GM12878 (cell line): ENCODE measurements at regions not wholly inside any gene's neighbourhood (a gene's known extent, or its start where the extent isn't known, plus 50 kb on each side); places are given as distances from the start of the nearest gene placed in this dataset.

Experiments
- CTCF ChIP-seq, 3 experiments: IDR thresholded peaks in 2 of 3; conservative IDR thresholded peaks in 1 of 3; 2 replicates each; pipeline ENCODE4 v1.5.1; 2011; ENCODE audit warnings: low read depth in 3 of 3, low read length in 3 of 3, mild to moderate bottlenecking in 3 of 3, control low read depth in 2 of 3, moderate library complexity in 2 of 3, inconsistent platforms in 1 of 3, mixed read lengths in 1 of 3; ENCODE audit not compliant: control insufficient read depth in 2 of 3, insufficient read depth in 1 of 3; ENCODE audit errors: extremely low read depth in 1 of 3
- ESRRA ChIP-seq: IDR thresholded peaks from 2 replicates; pipeline ENCODE4 v1.6.1; 2012; ENCODE audit warnings: mild to moderate bottlenecking, low read length, improper control_type of control experiment
- NR2C2 ChIP-seq: IDR thresholded peaks from 2 replicates; pipeline ENCODE4 v1.6.1; 2011; ENCODE audit warnings: borderline replicate concordance, low read depth; ENCODE audit not compliant: control insufficient read depth, insufficient read length
- TF ChIP-seq, protein P1 (sequence below): fragments of 450-650 bp; IDR thresholded peaks from 2 replicates; pipeline ENCODE4 v1.6.1; 2017; ENCODE audit warnings: mild to moderate bottlenecking, moderate library complexity

DNA sequence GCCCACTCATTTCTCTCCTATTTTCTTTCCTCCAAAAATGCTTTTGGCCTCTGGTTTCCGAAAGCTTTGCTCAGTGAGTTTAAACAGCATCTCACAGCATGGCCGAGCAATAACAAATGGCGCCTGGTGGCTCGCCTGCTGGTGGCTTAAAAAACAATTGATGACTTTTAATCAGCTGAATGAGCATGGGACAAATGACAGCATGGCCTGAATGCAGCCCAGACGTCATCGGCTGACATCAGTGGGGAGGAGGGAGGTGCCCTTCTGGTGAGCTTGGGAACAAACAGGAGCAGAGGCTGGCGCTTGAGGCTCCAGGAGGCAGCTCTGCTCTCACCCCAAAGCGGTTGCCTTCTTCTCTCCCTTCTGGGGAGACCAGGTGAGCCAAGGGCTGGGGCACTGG, 286.4 kb downstream of the BCOR start (continued):
- TF ChIP-seq CTCF (IDR thresholded peaks at IDR 0.05 in 2 of 3, conservative IDR thresholded peaks at IDR 0.05 in 1 of 3; ENCODE audit: control insufficient read depth in 2 of 3, extremely low read depth in 1 of 3, insufficient read depth in 1 of 3, low read depth in 3 of 3, low read length in 3 of 3) = no peak
- no peak for TF ChIP-seq ESRRA
- no peak for TF ChIP-seq NR2C2
- TF ChIP-seq, protein P1, sequence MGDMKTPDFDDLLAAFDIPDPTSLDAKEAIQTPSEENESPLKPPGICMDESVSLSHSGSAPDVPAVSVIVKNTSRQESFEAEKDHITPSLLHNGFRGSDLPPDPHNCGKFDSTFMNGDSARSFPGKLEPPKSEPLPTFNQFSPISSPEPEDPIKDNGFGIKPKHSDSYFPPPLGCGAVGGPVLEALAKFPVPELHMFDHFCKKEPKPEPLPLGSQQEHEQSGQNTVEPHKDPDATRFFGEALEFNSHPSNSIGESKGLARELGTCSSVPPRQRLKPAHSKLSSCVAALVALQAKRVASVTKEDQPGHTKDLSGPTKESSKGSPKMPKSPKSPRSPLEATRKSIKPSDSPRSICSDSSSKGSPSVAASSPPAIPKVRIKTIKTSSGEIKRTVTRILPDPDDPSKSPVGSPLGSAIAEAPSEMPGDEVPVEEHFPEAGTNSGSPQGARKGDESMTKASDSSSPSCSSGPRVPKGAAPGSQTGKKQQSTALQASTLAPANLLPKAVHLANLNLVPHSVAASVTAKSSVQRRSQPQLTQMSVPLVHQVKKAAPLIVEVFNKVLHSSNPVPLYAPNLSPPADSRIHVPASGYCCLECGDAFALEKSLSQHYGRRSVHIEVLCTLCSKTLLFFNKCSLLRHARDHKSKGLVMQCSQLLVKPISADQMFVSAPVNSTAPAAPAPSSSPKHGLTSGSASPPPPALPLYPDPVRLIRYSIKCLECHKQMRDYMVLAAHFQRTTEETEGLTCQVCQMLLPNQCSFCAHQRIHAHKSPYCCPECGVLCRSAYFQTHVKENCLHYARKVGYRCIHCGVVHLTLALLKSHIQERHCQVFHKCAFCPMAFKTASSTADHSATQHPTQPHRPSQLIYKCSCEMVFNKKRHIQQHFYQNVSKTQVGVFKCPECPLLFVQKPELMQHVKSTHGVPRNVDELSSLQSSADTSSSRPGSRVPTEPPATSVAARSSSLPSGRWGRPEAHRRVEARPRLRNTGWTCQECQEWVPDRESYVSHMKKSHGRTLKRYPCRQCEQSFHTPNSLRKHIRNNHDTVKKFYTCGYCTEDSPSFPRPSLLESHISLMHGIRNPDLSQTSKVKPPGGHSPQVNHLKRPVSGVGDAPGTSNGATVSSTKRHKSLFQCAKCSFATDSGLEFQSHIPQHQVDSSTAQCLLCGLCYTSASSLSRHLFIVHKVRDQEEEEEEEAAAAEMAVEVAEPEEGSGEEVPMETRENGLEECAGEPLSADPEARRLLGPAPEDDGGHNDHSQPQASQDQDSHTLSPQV = no peak
- TF ChIP-seq, all 136 proteins: peak for 0
